Lung (tissue), 11 donors: ENCODE measurements at regions not wholly inside any gene's neighbourhood (a gene's known extent, or its start where the extent isn't known, plus 50 kb on each side); places are given as distances from the start of the nearest gene placed in this dataset.

ENCODE experiments used
- ATAC-seq: fragments of 200-7000 bp; cut with Tn5 transposase; one replicate; pipeline ENCODE4 v1.9.1; 2020; ENCODE audit warnings: moderate number of reproducible peaks; ENCODE audit not compliant: insufficient read depth, low FRiP score
- DNase-seq, 3 donors: peaks; one replicate each; pipeline ENCODE4 v3.0.0-alpha.2; 2013 to 2017
- H3K27ac ChIP-seq, 2 donors: one replicate each; pipeline ENCODE4 v1.5.1; 2013; ENCODE audit warnings: mild to moderate bottlenecking in 2 of 2, moderate library complexity in 2 of 2, control low read depth in 1 of 2, inconsistent platforms in 1 of 2, low read depth in 1 of 2, low read length in 1 of 2
- H3K27me3 ChIP-seq, 3 donors: one replicate each; pipeline ENCODE4 v1.5.1; 2013; ENCODE audit warnings: low read length in 2 of 3; ENCODE audit not compliant: control insufficient read depth in 3 of 3, insufficient read depth in 3 of 3
- H3K36me3 ChIP-seq, 4 donors: one replicate each; pipeline ENCODE4 v1.5.1; 2013; ENCODE audit warnings: low read length in 4 of 4, mild to moderate bottlenecking in 1 of 4, moderate library complexity in 1 of 4; ENCODE audit not compliant: control insufficient read depth in 4 of 4, insufficient read depth in 4 of 4
- H3K4me1 ChIP-seq, 5 donors: one replicate each; pipeline ENCODE4 v1.5.1; 2013; ENCODE audit warnings: low read length in 5 of 5, mild to moderate bottlenecking in 2 of 5, moderate library complexity in 1 of 5; ENCODE audit not compliant: control insufficient read depth in 5 of 5, insufficient read depth in 5 of 5
- H3K4me3 ChIP-seq: one replicate; pipeline ENCODE4 v1.5.1; 2013; ENCODE audit warnings: mild to moderate bottlenecking, control low read depth, moderate library complexity
- H3K9ac ChIP-seq, 2 donors: one replicate each; pipeline ENCODE4 v1.5.1; 2013; ENCODE audit warnings: low read length in 2 of 2, control low read depth in 1 of 2; ENCODE audit not compliant: insufficient read depth in 1 of 2
- H3K9me3 ChIP-seq, 4 donors: one replicate each; pipeline ENCODE4 v1.5.1; 2013; ENCODE audit warnings: low read length in 3 of 4, mild to moderate bottlenecking in 1 of 4, moderate library complexity in 1 of 4; ENCODE audit not compliant: control insufficient read depth in 4 of 4, insufficient read depth in 3 of 4
- CTCF ChIP-seq: IDR thresholded peaks from 2 replicates; pipeline ENCODE4 v1.5.1; 2012; ENCODE audit warnings: mild to moderate bottlenecking; ENCODE audit errors: control extremely low read depth, extremely low read depth
- WGBS, 2 donors: extraction: QIAGEN DNeasy Blood & Tissue Kit; methylation state at CpG; one replicate each; pipeline ENCODE4 v1.1.7; 2013; 5-methylcytosine and 5-hydroxymethylcytosine counted together
- donor health status: control.
- donor health status: control.
- donor health status: Bipolar disorder and iron deficiency.
- donor health status: healthy.
- donor health status: DM: yes; HTN: yes; CAD: no.

GRCh38 chr16:7997966-7998365 lies 592.3 kb downstream of the TMEM114 start:
- DNase-seq: no peak
- H3K27me3 ChIP-seq: no peaks in the 10 kb centered on the region
- H3K27ac ChIP-seq: no peak overlapping the region
- no peak for TF ChIP-seq CTCF
- no peak overlapping the region for H3K9ac ChIP-seq
- peaks cover 0 to 3% (median 0%) of the 10 kb centered on the region in 4 donors for H3K9me3 ChIP-seq
- H3K4me3 ChIP-seq: no peak overlapping the region
- H3K36me3 ChIP-seq: no peaks in the 10 kb centered on the region
- 71 to 82% methylated on average over 4 of the region's 4 CpGs for WGBS, 2 donors
- H3K4me1 ChIP-seq: no peaks in the 10 kb centered on the region
- ATAC-seq: no peak

GRCh38 chr16:7992616-7993015 lies 597.7 kb downstream of the TMEM114 start:
- TF ChIP-seq CTCF: no peak
- Histone ChIP-seq H3K27me3 (no peaks in the 10 kb centered on the region), H3K4me3 (no peak overlapping the region), H3K9me3 (peaks cover 0 to 3% (median 0%) of the 10 kb centered on the region in 4 donors), H3K27ac (no peak overlapping the region), H3K9ac (no peak overlapping the region), H3K36me3 (no peaks in the 10 kb centered on the region), H3K4me1 (no peaks in the 10 kb centered on the region)
- ATAC-seq (peak; percentile 58), DNase-seq (peak in 1 of 3 donors; percentile 10)
- 58 to 61% methylated on average over 3 of the region's 3 CpGs for WGBS, 2 donors

- Histone ChIP-seq H3K4me3 (no peak overlapping the region), H3K27ac (no peak overlapping the region), H3K9ac (no peak overlapping the region), H3K36me3 (no peaks in the 10 kb centered on the region), H3K9me3 (no peaks in the 10 kb centered on the region), H3K4me1 (no peaks in the 10 kb centered on the region), H3K27me3 (no peaks in the 10 kb centered on the region)
- DNase-seq (no peak), ATAC-seq (no peak)
- 73 to 83% methylated on average over 11 of the region's 11 CpGs for WGBS, 2 donors
- TF ChIP-seq CTCF: no peak
Observed at GRCh38 chr16:7990626-7991260, 599.6 kb downstream of the TMEM114 start.

GRCh38 chr16:7983676-7984075 lies 606.6 kb downstream of the TMEM114 start:
- no peak overlapping the region for H3K9ac ChIP-seq
- H3K36me3 ChIP-seq: no peaks in the 10 kb centered on the region
- H3K4me1 ChIP-seq: no peaks in the 10 kb centered on the region
- no peaks in the 10 kb centered on the region for H3K27me3 ChIP-seq
- no peak for DNase-seq
- no peak for ATAC-seq
- TF ChIP-seq CTCF: no peak
- H3K27ac ChIP-seq: no peak overlapping the region
- WGBS, 2 donors: 55 to 77% methylated on average over 3 of the region's 3 CpGs
- peaks cover 0 to 2% (median 0%) of the 10 kb centered on the region in 4 donors for H3K9me3 ChIP-seq
- H3K4me3 ChIP-seq: no peak overlapping the region
